ENCODE measurements at regions not wholly inside any gene's neighbourhood (a gene's known extent, or its start where the extent isn't known, plus 50 kb on each side); places are given as distances from the start of the nearest gene placed in this dataset.

- peak overlapping the region; percentile 38 for H3K4me3 ChIP-seq (ENCODE audit: low read depth, low read length)
- DNase-seq (ENCODE audit: low read depth), result peak; percentile 95
- TF ChIP-seq MYC (IDR thresholded peaks at IDR 0.05; ENCODE audit: low read depth, low read length) (peak; percentile 45; the same call in 1 of the 2 replicates), POLR2A (IDR thresholded peaks at IDR 0.05; ENCODE audit: extremely low read depth, insufficient read length) (no peak), MAX (IDR thresholded peaks at IDR 0.05; ENCODE audit: low read depth, low read length) (peak; percentile 53; the same call in 1 of the 2 replicates)
These were observed 332.9 kb downstream of the SOCS6 start for GRCh38 chr18:70621710-70622109.

DNA sequence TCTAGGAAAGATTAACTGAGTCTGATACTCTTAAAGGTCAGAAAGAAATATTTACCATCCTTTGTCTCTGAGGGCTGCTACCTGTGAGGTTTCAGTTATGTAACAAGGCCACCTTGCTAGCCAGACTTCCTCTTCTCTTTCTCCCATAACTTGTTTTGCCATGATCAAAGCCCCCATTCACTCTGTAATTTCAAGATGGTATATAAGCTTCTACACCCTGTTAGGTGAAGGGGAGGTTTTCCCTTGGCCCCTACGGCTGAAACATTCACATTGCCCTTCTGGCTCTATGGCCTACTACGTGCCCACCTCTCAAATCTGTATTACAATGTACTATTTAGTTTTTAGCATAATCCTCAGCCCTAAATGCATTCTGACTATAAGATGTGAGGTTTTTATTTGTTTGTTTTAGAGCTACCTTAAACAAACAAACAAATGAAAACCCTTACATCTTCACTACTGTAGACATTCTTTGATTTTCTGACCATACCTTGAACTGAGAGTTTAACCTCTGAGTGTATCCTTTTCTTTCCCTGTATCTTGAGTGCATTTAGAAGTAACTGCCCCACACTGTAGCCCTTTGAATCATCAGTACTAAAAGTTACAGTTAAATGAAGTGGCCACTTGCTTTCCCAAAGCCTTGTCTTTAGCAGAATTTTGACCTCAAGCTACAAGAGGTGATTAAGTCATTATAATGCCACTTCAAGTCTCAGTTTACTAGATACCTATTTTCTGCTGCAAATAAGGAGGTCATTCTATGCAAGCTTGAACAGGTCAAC lies 332.2 kb downstream of the SOCS6 start:
- peak; percentile 11 for DNase-seq (ENCODE audit: low read depth)
- H3K4me3 ChIP-seq (ENCODE audit: low read depth, low read length), result peak overlapping the region; percentile 17
- TF ChIP-seq, protein P1, sequence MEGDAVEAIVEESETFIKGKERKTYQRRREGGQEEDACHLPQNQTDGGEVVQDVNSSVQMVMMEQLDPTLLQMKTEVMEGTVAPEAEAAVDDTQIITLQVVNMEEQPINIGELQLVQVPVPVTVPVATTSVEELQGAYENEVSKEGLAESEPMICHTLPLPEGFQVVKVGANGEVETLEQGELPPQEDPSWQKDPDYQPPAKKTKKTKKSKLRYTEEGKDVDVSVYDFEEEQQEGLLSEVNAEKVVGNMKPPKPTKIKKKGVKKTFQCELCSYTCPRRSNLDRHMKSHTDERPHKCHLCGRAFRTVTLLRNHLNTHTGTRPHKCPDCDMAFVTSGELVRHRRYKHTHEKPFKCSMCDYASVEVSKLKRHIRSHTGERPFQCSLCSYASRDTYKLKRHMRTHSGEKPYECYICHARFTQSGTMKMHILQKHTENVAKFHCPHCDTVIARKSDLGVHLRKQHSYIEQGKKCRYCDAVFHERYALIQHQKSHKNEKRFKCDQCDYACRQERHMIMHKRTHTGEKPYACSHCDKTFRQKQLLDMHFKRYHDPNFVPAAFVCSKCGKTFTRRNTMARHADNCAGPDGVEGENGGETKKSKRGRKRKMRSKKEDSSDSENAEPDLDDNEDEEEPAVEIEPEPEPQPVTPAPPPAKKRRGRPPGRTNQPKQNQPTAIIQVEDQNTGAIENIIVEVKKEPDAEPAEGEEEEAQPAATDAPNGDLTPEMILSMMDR (IDR thresholded peaks at IDR 0.05; ENCODE audit: low read depth, low read length), result no peak
- TF ChIP-seq MAX (IDR thresholded peaks at IDR 0.05; ENCODE audit: low read depth, low read length) (no peak), POLR2A (IDR thresholded peaks at IDR 0.05; ENCODE audit: extremely low read depth, insufficient read length) (no peak), MYC (IDR thresholded peaks at IDR 0.05; ENCODE audit: low read depth, low read length) (no peak)

DNA sequence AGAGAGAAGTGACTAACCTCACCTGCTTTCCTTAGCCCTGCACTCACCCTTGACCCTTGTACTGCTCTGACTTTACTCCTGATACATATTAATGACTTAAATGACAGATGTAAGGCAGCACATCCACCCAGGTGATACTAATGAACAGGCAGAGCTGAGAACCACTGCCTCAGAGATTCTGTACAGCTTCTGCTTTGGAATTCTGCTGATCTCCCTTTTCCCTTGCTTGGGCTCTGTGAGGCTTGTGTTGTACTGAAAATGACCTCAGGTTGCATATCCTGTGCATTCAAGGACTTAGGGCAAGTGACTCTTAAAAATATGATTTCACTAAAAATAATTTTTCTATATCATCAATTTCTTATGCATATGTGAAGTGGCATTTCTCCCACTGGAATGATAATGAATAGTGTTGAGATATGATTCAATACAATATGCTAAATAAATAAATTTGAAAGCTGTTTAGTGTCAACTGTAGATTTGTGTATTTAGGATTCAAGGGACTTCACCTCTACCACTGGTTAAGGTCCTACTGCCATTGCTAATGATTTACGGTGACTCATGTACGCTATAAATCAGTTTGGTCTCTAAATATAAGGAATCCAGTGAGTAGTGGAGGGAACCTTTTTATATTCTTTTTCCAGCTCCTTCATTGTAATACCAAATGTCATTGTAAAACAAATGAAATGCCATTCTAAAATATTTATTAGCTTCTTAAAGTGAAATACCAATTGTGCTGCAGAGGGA lies 328.3 kb downstream of the SOCS6 start:
- H3K4me3 ChIP-seq (ENCODE audit: low read depth, low read length), result no peak overlapping the region
- TF ChIP-seq MYC (IDR thresholded peaks at IDR 0.05; ENCODE audit: low read depth, low read length) (no peak), POLR2A (IDR thresholded peaks at IDR 0.05; ENCODE audit: extremely low read depth, insufficient read length) (no peak), MAX (IDR thresholded peaks at IDR 0.05; ENCODE audit: low read depth, low read length) (no peak)
- TF ChIP-seq, protein P1 (IDR thresholded peaks at IDR 0.05; ENCODE audit: low read depth, low read length), result no peak
- no peak for DNase-seq (ENCODE audit: low read depth)

DNA sequence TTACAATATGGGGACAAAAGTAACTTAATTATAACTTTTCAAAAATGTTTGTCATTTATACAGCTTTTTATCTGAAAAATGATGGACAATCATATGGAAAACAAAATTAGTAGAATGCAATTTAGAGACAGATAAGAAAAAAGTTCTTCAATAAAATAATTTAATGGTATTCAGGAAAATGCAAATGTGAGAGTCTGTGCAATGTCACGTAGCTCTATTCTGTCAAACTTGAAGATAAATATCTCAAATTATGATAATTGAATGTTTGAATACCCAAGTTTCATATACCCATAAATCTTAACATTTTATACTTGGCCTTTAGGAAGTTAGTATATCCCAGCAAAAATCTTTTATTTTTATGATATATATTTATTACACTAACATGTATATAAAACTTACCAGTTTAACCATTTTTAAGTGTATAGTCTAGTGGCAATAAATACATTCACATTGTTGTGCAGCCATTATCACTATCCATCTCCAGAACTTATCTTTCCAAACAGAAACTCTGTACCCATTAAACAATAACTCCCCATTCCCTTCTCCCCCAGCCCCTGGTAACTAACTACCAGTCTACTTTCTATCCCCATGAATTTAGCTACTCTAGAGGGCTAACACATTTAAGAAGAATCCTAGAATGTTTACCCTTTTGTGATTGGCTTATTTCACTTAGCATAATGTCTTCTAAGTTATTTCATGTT lies 311.5 kb downstream of the SOCS6 start:
- TF ChIP-seq MAX (IDR thresholded peaks at IDR 0.05; ENCODE audit: low read depth, low read length) (no peak), MYC (IDR thresholded peaks at IDR 0.05; ENCODE audit: low read depth, low read length) (no peak), POLR2A (IDR thresholded peaks at IDR 0.05; ENCODE audit: extremely low read depth, insufficient read length) (no peak)
- TF ChIP-seq, protein P1 (IDR thresholded peaks at IDR 0.05; ENCODE audit: low read depth, low read length), result no peak
- no peak for DNase-seq (ENCODE audit: low read depth)
- no peak overlapping the region for H3K4me3 ChIP-seq (ENCODE audit: low read depth, low read length)

DNA sequence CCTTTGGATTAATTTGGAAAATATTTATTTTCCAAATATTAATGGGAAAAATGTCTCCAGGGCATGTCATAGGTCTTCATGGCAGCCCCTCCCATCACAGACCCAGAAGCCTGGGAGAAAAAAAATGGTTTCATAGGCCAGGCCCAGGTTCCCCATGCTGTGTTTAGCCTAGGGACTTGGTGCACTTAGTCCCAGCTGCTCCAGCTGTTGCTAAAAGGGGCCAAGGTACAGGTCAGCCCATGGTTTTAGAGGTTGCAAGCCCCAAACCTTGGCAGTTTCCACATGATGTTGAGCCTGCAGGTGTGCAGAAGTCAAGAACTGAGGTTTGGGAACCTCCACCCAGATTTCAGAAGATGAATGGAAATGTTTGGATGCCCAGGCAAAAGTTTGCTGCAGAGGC lies 309.6 kb downstream of the SOCS6 start:
- TF ChIP-seq, protein P1 (IDR thresholded peaks at IDR 0.05; ENCODE audit: low read depth, low read length), result no peak
- no peak for TF ChIP-seq MYC (IDR thresholded peaks at IDR 0.05; ENCODE audit: low read depth, low read length)
- TF ChIP-seq POLR2A (IDR thresholded peaks at IDR 0.05; ENCODE audit: extremely low read depth, insufficient read length), result no peak
- no peak for TF ChIP-seq MAX (IDR thresholded peaks at IDR 0.05; ENCODE audit: low read depth, low read length)
- no peak for DNase-seq (ENCODE audit: low read depth)
- H3K4me3 ChIP-seq (ENCODE audit: low read depth, low read length), result no peak overlapping the region

All from NB4 (cell line).